ENCODE measurements at regions not wholly inside any gene's neighbourhood (a gene's known extent, or its start where the extent isn't known, plus 50 kb on each side); places are given as distances from the start of the nearest gene placed in this dataset.

- intact Hi-C loops (cut with DNase I) = no loop called here
- ATAC-seq (no peak), DNase-seq (ENCODE audit: low spot score) (no peak)
Measured at GRCh38 chr5:54757541-54757940, 227.9 kb downstream of the ESM1 start.

- ATAC-seq (no peak), DNase-seq (ENCODE audit: low spot score) (no peak)
- intact Hi-C loops (cut with DNase I) = no loop called here
Measured at GRCh38 chr5:54756796-54757402, 228.5 kb downstream of the ESM1 start.

- DNase-seq (ENCODE audit: low spot score) = no peak
- intact Hi-C loops (cut with DNase I) = no loop called here
- ATAC-seq = no peak
Measured at GRCh38 chr5:54756301-54756700, 229.1 kb downstream of the ESM1 start.

GRCh38 chr5:54754878-54755277 lies 230.5 kb downstream of the ESM1 start:
- ATAC-seq (no peak), DNase-seq (ENCODE audit: low spot score) (no peak)
- intact Hi-C loops (cut with DNase I) = no loop called here

GRCh38 chr5:54754420-54754819 lies 231.0 kb downstream of the ESM1 start:
- DNase-seq (ENCODE audit: low spot score) (no peak), ATAC-seq (no peak)
- intact Hi-C loops (cut with DNase I) = no loop called here

GRCh38 chr5:54753753-54754152 lies 231.6 kb downstream of the ESM1 start:
- ATAC-seq = no peak
- intact Hi-C loops (cut with DNase I) = no loop called here

GRCh38 chr5:54753034-54753433 lies 232.4 kb downstream of the ESM1 start:
- DNase-seq (ENCODE audit: low spot score) (no peak), ATAC-seq (peak; percentile 45)
- intact Hi-C loops (cut with DNase I) = no loop called here

More at GRCh38 chr5:54753753-54754152, 231.6 kb downstream of the ESM1 start:
- no peak for DNase-seq (ENCODE audit: low spot score)

GRCh38 chr5:54748527-54748926 lies 231.0 kb downstream of the SNX18 start:
- intact Hi-C loops (cut with DNase I) = no loop called here
- ATAC-seq = no peak
- DNase-seq (ENCODE audit: low spot score) = no peak

GRCh38 chr5:54746777-54747398 lies 229.3 kb downstream of the SNX18 start:
- ATAC-seq (no peak), DNase-seq (ENCODE audit: low spot score) (no peak)
- intact Hi-C loops (cut with DNase I) = no loop called here

GRCh38 chr5:54746346-54746745 lies 228.8 kb downstream of the SNX18 start:
- ATAC-seq = no peak
- DNase-seq (ENCODE audit: low spot score) = no peak
- intact Hi-C loops (cut with DNase I) = no loop called here

- DNase-seq (ENCODE audit: low spot score) (no peak), ATAC-seq (no peak)
- intact Hi-C loops (cut with DNase I) = no loop called here
Measured at GRCh38 chr5:54745599-54745998, 228.0 kb downstream of the SNX18 start.

GRCh38 chr5:54743997-54744788 lies 226.6 kb downstream of the SNX18 start:
- DNase-seq (ENCODE audit: low spot score) = peak; percentile 65

GRCh38 chr5:54743581-54743980 lies 226.0 kb downstream of the SNX18 start:
- ATAC-seq = no peak

More at GRCh38 chr5:54743997-54744788, 226.6 kb downstream of the SNX18 start:
- intact Hi-C loops (cut with DNase I) = no loop called here
- ATAC-seq = peak; percentile 91

GRCh38 chr5:54742417-54742891 lies 224.9 kb downstream of the SNX18 start:
- DNase-seq (ENCODE audit: low spot score) = no peak
- intact Hi-C loops (cut with DNase I) = no loop called here
- ATAC-seq = no peak

More at GRCh38 chr5:54743581-54743980, 226.0 kb downstream of the SNX18 start:
- no peak for DNase-seq (ENCODE audit: low spot score)
- intact Hi-C loops (cut with DNase I) = no loop called here

GRCh38 chr5:54741711-54742110 lies 224.2 kb downstream of the SNX18 start:
- no peak for ATAC-seq
- intact Hi-C loops (cut with DNase I) = no loop called here

GRCh38 chr5:54740141-54740540 lies 222.6 kb downstream of the SNX18 start:
- DNase-seq (ENCODE audit: low spot score) = no peak
- ATAC-seq = no peak
- intact Hi-C loops (cut with DNase I) = no loop called here

More at GRCh38 chr5:54741711-54742110, 224.2 kb downstream of the SNX18 start:
- DNase-seq (ENCODE audit: low spot score) = no peak

GRCh38 chr5:54739371-54739770 lies 221.8 kb downstream of the SNX18 start:
- ATAC-seq = no peak
- no peak for DNase-seq (ENCODE audit: low spot score)
- intact Hi-C loops (cut with DNase I) = no loop called here

- no peak for DNase-seq (ENCODE audit: low spot score)
- intact Hi-C loops (cut with DNase I) = no loop called here
- ATAC-seq = no peak
Measured at GRCh38 chr5:54738973-54739367, 221.4 kb downstream of the SNX18 start.

- ATAC-seq (peak; percentile 69), DNase-seq (ENCODE audit: low spot score) (peak; percentile 79)
Measured at GRCh38 chr5:54738118-54738972, 220.8 kb downstream of the SNX18 start.

More at GRCh38 chr5:54738118-54738972, 220.8 kb downstream of the SNX18 start:
- intact Hi-C loops (cut with DNase I) = no loop called here

All from sciatic nerve (tissue), 2 donors.